ENCODE measurements at regions not wholly inside any gene's neighbourhood (a gene's known extent, or its start where the extent isn't known, plus 50 kb on each side); places are given as distances from the start of the nearest gene placed in this dataset.

- no peak overlapping the region for H3K56ac ChIP-seq (ENCODE audit: extremely low read depth, insufficient read depth, low read length)
- H4K20me1 ChIP-seq (ENCODE audit: insufficient read depth, low read length), result no peaks in the 10 kb centered on the region
- H2BK120ac ChIP-seq (ENCODE audit: low read depth, low read length), result no peak overlapping the region
- ChIA-PET POLR2A (ENCODE audit: unreplicated experiment) (no interaction called here), CTCF (interaction anchor here (1.0 kb wide), 1 partner anchor 12 kb away, joined by 8 read pairs; no protein-coding TSS in a partner anchor)
- H4K5ac ChIP-seq (ENCODE audit: low read depth, low read length), result no peak overlapping the region
- H3K9ac ChIP-seq (ENCODE audit: low read depth, low read length), result no peak overlapping the region
- H2AK9ac ChIP-seq (replicated peaks; ENCODE audit: low read depth, low read length, poor library complexity), result no peak overlapping the region
- DNase-seq (no peak), ATAC-seq (ENCODE audit: low read depth) (no peak)
- no TSS peak for BruUV-seq (replicated peaks)
- no peaks in the 10 kb centered on the region for H3K9me3 ChIP-seq (ENCODE audit: control insufficient read depth, insufficient read depth, low read length)
- H3K27ac ChIP-seq (ENCODE audit: insufficient read depth, low read length), result no peak overlapping the region
- dilution Hi-C loops (cut with HindIII; ENCODE audit: low sequenced_read_pairs, unreplicated experiment), result no loop called here
- H3K36me3 ChIP-seq (ENCODE audit: control insufficient read depth, insufficient read depth, low read length), result no peaks in the 10 kb centered on the region
- H3K9me1 ChIP-seq (ENCODE audit: insufficient read depth, low read length), result no peaks in the 10 kb centered on the region
- H3K4me3 ChIP-seq (ENCODE audit: insufficient read depth, low read depth, low read length), result no peak overlapping the region
- no peak overlapping the region for H3K4me2 ChIP-seq (ENCODE audit: low read depth, low read length)
- H3K14ac ChIP-seq (replicated peaks; ENCODE audit: low read depth, low read length), result no peak overlapping the region
- H2AFZ ChIP-seq (replicated peaks; ENCODE audit: low read length, poor library complexity), result no peak overlapping the region
- no peak overlapping the region for H2BK20ac ChIP-seq (ENCODE audit: low read depth, low read length)
- TF ChIP-seq SMC3 (IDR thresholded peaks at IDR 0.05; ENCODE audit: low read depth, low read length) (no peak), POLR2A (IDR thresholded peaks at IDR 0.05; ENCODE audit: low read depth, low read length) (no peak), MAFK (IDR thresholded peaks at IDR 0.05; ENCODE audit: low read depth, low read length) (no peak), MXI1 (IDR thresholded peaks at IDR 0.05; ENCODE audit: borderline replicate concordance, low read depth, low read length) (no peak), RFX5 (IDR thresholded peaks at IDR 0.05; ENCODE audit: low read depth, low read length) (no peak), RCOR1 (IDR thresholded peaks at IDR 0.05; ENCODE audit: insufficient replicate concordance, low read length) (no peak), MAZ (IDR thresholded peaks at IDR 0.05; ENCODE audit: borderline replicate concordance, low read depth, low read length) (no peak), FOS (IDR thresholded peaks at IDR 0.05; ENCODE audit: low read depth, low read length) (no peak), CTCF (conservative IDR thresholded peaks at IDR 0.05; ENCODE audit: low read depth, low read length) (no peak), NFE2L2 (IDR thresholded peaks at IDR 0.05; ENCODE audit: low read depth, low read length) (no peak), CHD1 (IDR thresholded peaks at IDR 0.05; ENCODE audit: low read depth, low read length) (no peak), CEBPB (IDR thresholded peaks at IDR 0.05; ENCODE audit: low read depth, low read length) (no peak), BHLHE40 (IDR thresholded peaks at IDR 0.05; ENCODE audit: low read depth, low read length) (no peak), RAD21 (IDR thresholded peaks at IDR 0.05; ENCODE audit: low read length) (no peak), ELK1 (IDR thresholded peaks at IDR 0.05; ENCODE audit: borderline replicate concordance, low read depth, low read length) (no peak)
- TF ChIP-seq, protein P1, sequence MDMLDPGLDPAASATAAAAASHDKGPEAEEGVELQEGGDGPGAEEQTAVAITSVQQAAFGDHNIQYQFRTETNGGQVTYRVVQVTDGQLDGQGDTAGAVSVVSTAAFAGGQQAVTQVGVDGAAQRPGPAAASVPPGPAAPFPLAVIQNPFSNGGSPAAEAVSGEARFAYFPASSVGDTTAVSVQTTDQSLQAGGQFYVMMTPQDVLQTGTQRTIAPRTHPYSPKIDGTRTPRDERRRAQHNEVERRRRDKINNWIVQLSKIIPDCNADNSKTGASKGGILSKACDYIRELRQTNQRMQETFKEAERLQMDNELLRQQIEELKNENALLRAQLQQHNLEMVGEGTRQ (IDR thresholded peaks at IDR 0.05; ENCODE audit: low read depth, low read length), result no peak
- H3K27me3 ChIP-seq (ENCODE audit: control insufficient read depth, insufficient read depth, low read length), result no peaks in the 10 kb centered on the region
- no peak overlapping the region for H2AK5ac ChIP-seq (ENCODE audit: low read depth, low read length)
- H3K23ac ChIP-seq (ENCODE audit: low read depth, low read length), result no peak overlapping the region
- H2BK15ac ChIP-seq (ENCODE audit: low read depth, low read length), result no peak overlapping the region
- no peak overlapping the region for H3K18ac ChIP-seq (ENCODE audit: low read depth, low read length)
- intact Hi-C loops (cut with micrococcal nuclease), result no loop called here
- in situ Hi-C loops (cut with MboI; ENCODE audit: low sequenced_read_pairs), result no loop called here
- no peaks in the 10 kb centered on the region for H3K79me1 ChIP-seq (ENCODE audit: low read depth in 1 of 2, low read length in 2 of 2)
- no peak overlapping the region for H3K4ac ChIP-seq (ENCODE audit: low read depth, low read length)
- H4K8ac ChIP-seq (ENCODE audit: low read depth in 2 of 2, low read length in 2 of 2), result no peak overlapping the region
- no peak overlapping the region for H4K91ac ChIP-seq (ENCODE audit: insufficient read depth, low read depth, low read length)
- H3K4me1 ChIP-seq (ENCODE audit: control insufficient read depth, insufficient read depth, low read length), result no peaks in the 10 kb centered on the region
- no peak overlapping the region for H2BK5ac ChIP-seq (ENCODE audit: low read depth, low read length, poor library complexity, severe bottlenecking)
These were observed 87.1 kb upstream of the CTTNBP2 start for GRCh38 chr7:117960351-117960750.

Measured in IMR-90 (cell line).